Uterus (tissue), 3 donors: ENCODE measurements at regions not wholly inside any gene's neighbourhood (a gene's known extent, or its start where the extent isn't known, plus 50 kb on each side); places are given as distances from the start of the nearest gene placed in this dataset.
"Not testable (repeated sequence)": the region's sequence is repeated elsewhere in the genome, so short reads cannot be mapped to it uniquely, and the experiment has no call there.

Experiments
- DNase-seq, 2 donors: peaks; one replicate each; pipeline ENCODE4 v3.0.0-alpha.2; 2019 to 2020
- H3K27ac ChIP-seq, 2 donors: fragments of 200-600 bp; sonication (generic); 1 replicate in 1 of 2; 2 replicates in 1 of 2; pipeline ENCODE4 v1.5.1; 2016 to 2018
- H3K27me3 ChIP-seq, 2 donors: fragments of 200-600 bp; sonication (generic); one replicate each; pipeline ENCODE4 v1.5.1; 2018 to 2019; ENCODE audit warnings: control low read depth in 1 of 2
- H3K36me3 ChIP-seq, 2 donors: fragments of 200-600 bp; sonication (generic); one replicate each; pipeline ENCODE4 v1.5.1; 2019; ENCODE audit warnings: control low read depth in 1 of 2
- H3K4me1 ChIP-seq, 2 donors: fragments of 200-600 bp; sonication (generic); one replicate each; pipeline ENCODE4 v1.5.1; 2018 to 2019; ENCODE audit warnings: control low read depth in 1 of 2
- H3K4me3 ChIP-seq, 2 donors: fragments of 200-600 bp; sonication (generic); 1 replicate in 1 of 2; 2 replicates in 1 of 2; pipeline ENCODE4 v1.5.1; 2018 to 2019; ENCODE audit warnings: mild to moderate bottlenecking in 1 of 2
- H3K9me3 ChIP-seq, 2 donors: fragments of 200-600 bp; sonication (generic); one replicate each; pipeline ENCODE4 v1.5.1; 2019; ENCODE audit warnings: control low read depth in 1 of 2
- POLR2A ChIP-seq, 2 donors: fragments of 450-650 bp; IDR thresholded peaks; one replicate each; pipeline ENCODE4 v1.6.1; 2016; ENCODE audit warnings: antibody characterized with exemption in 2 of 2, mild to moderate bottlenecking in 1 of 2, moderate library complexity in 1 of 2
- intact Hi-C: fragments of 100-400 bp; cut with DNase I; formaldehyde crosslinking; loops from one replicate; pipeline ENCODE4 v1.15.1; 2023; ENCODE audit warnings: low total_unique reads
- TF ChIP-seq, protein P1 (sequence below), 4 experiments: fragments of 200-600 bp in 2 of 4; fragments of 450-650 bp in 2 of 4; sonication (generic) in 2 of 4; IDR thresholded peaks; one replicate each; pipeline ENCODE4 v1.5.1; 2016 to 2019; ENCODE audit warnings: antibody characterized with exemption in 4 of 4, mild to moderate bottlenecking in 2 of 4, moderate library complexity in 1 of 4
- donor health status: DM: yes; HTN: yes; CAD: no.

DNA sequence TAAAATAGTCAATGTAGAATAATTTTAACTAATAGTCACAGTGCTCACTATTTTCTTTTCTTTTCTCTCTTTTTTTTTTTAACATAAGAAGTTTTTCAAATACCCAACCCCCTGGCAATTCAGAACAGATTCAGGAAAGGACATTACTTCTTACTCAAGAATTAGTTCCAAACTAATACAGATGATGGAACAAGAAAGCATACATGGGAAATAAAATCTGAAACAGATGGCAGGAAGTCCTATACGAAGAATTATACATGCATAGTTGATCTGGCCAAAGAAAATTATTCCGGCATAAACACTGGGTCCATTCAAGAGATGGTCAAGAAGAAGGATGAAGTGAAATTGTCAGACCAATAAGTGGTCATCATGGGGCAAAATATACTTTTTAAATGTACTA lies 614.4 kb upstream of the INTU start:
- H3K27me3 ChIP-seq: no peaks in the 10 kb centered on the region
- DNase-seq: no peak
- no peak overlapping the region for H3K27ac ChIP-seq
- TF ChIP-seq POLR2A (IDR thresholded peaks at IDR 0.05): no peak
- TF ChIP-seq, protein P1, sequence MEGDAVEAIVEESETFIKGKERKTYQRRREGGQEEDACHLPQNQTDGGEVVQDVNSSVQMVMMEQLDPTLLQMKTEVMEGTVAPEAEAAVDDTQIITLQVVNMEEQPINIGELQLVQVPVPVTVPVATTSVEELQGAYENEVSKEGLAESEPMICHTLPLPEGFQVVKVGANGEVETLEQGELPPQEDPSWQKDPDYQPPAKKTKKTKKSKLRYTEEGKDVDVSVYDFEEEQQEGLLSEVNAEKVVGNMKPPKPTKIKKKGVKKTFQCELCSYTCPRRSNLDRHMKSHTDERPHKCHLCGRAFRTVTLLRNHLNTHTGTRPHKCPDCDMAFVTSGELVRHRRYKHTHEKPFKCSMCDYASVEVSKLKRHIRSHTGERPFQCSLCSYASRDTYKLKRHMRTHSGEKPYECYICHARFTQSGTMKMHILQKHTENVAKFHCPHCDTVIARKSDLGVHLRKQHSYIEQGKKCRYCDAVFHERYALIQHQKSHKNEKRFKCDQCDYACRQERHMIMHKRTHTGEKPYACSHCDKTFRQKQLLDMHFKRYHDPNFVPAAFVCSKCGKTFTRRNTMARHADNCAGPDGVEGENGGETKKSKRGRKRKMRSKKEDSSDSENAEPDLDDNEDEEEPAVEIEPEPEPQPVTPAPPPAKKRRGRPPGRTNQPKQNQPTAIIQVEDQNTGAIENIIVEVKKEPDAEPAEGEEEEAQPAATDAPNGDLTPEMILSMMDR (IDR thresholded peaks at IDR 0.05): no peak
- H3K9me3 ChIP-seq: no peaks in the 10 kb centered on the region
- no peak overlapping the region for H3K4me3 ChIP-seq
- intact Hi-C loops: no loop called here
- no peaks in the 10 kb centered on the region for H3K4me1 ChIP-seq
- no peaks in the 10 kb centered on the region for H3K36me3 ChIP-seq

DNA sequence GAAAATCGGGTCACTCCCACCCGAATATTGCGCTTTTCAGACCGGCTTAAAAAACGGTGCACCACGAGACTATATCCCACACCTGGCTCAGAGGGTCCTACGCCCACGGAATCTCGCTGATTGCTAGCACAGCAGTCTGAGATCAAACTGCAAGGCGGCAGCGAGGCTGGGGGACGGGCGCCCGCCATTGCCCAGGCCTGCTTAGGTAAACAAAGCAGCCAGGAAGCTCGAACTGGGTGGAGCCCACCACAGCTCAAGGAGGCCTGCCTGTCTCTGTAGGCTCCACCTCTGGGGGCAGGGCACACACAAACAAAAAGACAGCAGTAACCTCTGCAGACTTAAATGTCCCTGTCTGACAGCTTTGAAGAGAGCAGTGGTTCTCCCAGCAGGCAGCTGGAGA lies 611.9 kb upstream of the INTU start:
- DNase-seq, H3K27me3 ChIP-seq, H3K36me3 ChIP-seq, H3K4me1 ChIP-seq, intact Hi-C loops, H3K27ac ChIP-seq, H3K9me3 ChIP-seq, H3K4me3 ChIP-seq: not testable (repeated sequence)

DNA sequence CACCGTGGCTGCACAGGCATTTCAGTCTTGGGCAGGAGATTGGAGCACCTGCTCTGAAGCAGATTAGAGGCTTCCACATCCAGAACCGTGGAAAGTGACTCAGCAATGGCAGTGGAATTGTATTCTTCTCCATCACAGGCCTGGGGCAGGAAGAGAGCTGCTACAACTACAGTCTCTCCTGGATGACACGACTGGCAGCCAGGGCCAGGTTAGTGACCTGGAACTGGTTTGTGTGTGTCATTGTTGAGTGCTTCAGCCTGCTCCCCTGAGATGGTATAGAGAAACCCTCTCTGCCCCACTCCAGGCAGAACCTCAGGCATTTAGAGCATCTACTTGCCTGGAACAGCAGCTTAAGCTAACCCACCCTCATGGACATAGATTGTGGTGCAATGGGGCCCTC lies 596.5 kb upstream of the INTU start:
- DNase-seq: no peak
- intact Hi-C loops: no loop called here
- H3K4me1 ChIP-seq: no peaks in the 10 kb centered on the region
- H3K27ac ChIP-seq: no peak overlapping the region
- no peaks in the 10 kb centered on the region for H3K27me3 ChIP-seq
- TF ChIP-seq POLR2A (IDR thresholded peaks at IDR 0.05): no peak
- TF ChIP-seq, protein P1 (IDR thresholded peaks at IDR 0.05): no peak
- H3K4me3 ChIP-seq: no peak overlapping the region
- no peaks in the 10 kb centered on the region for H3K9me3 ChIP-seq
- no peaks in the 10 kb centered on the region for H3K36me3 ChIP-seq

DNA sequence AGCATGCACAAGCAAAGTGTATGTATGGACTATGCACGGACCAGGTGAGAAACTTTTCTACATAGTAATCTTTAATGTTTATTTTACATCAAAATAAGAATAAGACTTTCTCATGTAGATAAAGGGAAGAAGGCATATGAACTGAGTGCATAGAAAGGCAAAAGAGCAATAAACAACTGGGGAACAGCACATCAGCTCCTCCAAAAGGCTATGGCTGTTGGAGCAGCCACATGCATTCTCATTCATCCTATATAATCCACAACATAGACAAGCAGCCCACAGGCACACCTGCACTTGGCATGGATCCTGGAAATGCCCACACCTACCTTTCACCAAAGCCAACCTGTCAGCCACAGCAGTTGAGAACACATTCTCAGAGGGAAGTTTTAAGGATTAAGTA lies 586.9 kb upstream of the INTU start:
- intact Hi-C loops: no loop called here
- no peak overlapping the region for H3K4me3 ChIP-seq

DNA sequence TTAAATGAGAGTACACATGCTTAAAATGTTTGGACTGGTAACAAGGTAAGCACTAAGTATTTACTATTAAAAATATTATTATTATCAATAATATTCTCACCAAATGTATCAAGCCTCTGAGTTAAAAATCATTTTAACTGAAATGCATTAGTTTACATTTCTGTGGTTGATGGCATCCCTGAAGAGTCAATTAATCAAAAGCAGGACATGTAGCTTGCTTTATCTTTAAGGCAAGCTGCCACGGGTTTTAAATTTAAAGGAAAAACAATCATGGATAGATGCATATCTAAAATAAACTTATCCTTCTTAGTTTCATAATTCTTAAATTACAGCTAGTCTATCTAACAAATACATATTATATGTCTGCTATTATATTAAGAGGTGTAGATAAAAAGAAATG lies 584.8 kb upstream of the INTU start:
- H3K27ac ChIP-seq: no peak overlapping the region
- no peak for TF ChIP-seq POLR2A (IDR thresholded peaks at IDR 0.05)
- TF ChIP-seq, protein P1 (IDR thresholded peaks at IDR 0.05): no peak

More for the DNA sequence above, 586.9 kb upstream of the INTU start:
- no peak for DNase-seq
- no peaks in the 10 kb centered on the region for H3K27me3 ChIP-seq
- H3K4me1 ChIP-seq: no peaks in the 10 kb centered on the region
- H3K36me3 ChIP-seq: no peaks in the 10 kb centered on the region
- no peak overlapping the region for H3K27ac ChIP-seq
- no peaks in the 10 kb centered on the region for H3K9me3 ChIP-seq
- TF ChIP-seq POLR2A (IDR thresholded peaks at IDR 0.05): no peak
- TF ChIP-seq, protein P1 (IDR thresholded peaks at IDR 0.05): no peak

DNA sequence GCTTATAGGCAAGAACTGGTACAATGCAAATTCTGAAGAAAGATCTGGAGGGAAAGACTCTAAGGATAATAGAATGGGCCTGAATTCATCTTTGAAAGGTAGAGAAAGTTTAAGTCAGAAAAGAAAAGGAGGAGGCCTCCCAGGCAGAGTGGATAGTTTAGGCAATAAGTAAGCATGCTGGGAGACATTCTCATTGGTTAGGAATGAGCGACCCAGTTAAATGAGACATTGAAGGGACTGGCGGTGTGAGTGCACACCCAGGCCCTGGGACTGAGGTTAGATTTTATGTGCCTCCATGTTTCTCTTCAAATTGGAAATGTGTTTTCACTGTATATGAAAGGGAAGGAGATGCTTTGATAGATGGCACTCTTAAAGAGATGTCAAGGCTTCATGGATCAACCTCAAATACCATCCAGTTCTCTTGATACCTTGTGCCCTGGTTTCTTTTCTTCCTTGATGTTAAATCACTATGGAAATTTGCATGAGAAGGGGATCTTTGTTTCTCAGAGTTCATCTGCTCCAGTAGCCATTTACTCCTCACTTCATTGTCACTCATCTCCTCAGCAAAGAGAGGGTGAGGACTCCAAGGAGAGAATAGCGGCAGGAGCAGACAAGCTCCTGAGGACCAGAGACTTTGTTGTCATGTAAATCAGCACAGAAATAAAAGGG lies 584.2 kb upstream of the INTU start:
- no peak overlapping the region for H3K4me3 ChIP-seq
- intact Hi-C loops: no loop called here
- no peaks in the 10 kb centered on the region for H3K36me3 ChIP-seq
- DNase-seq: no peak
- TF ChIP-seq, protein P1 (IDR thresholded peaks at IDR 0.05): no peak
- TF ChIP-seq POLR2A (IDR thresholded peaks at IDR 0.05): no peak
- H3K4me1 ChIP-seq: no peaks in the 10 kb centered on the region
- H3K27ac ChIP-seq: no peak overlapping the region
- no peaks in the 10 kb centered on the region for H3K27me3 ChIP-seq
- H3K9me3 ChIP-seq: no peaks in the 10 kb centered on the region

More for the DNA sequence above, 584.8 kb upstream of the INTU start:
- Histone ChIP-seq H3K27me3 (no peaks in the 10 kb centered on the region), H3K4me1 (no peaks in the 10 kb centered on the region), H3K9me3 (no peaks in the 10 kb centered on the region), H3K36me3 (no peaks in the 10 kb centered on the region), H3K4me3 (no peak overlapping the region)
- no peak for DNase-seq
- intact Hi-C loops: no loop called here
